MCF 10A (cell line): ENCODE measurements at regions not wholly inside any gene's neighbourhood (a gene's known extent, or its start where the extent isn't known, plus 50 kb on each side); places are given as distances from the start of the nearest gene placed in this dataset.
"Not testable (repeated sequence)": the region's sequence is repeated elsewhere in the genome, so short reads cannot be mapped to it uniquely, and the experiment has no call there.

Experiments used
- BruUV-seq: library from RNA; stranded (reverse); fragments of 400-500 nt; replicated peaks from 2 replicates; lab custom pipeline; 2021; lab: Mats Ljungman, UMichigan
- CTCF ChIA-PET: fragments of 300-600 bp; sonication (Branson Sonifier 250); formaldehyde crosslinking; extraction: SDS; loops from one replicate; lab custom pipeline; 2021; ENCODE audit warnings: antibody characterized with exemption, inconsistent platforms; lab: Yijun Ruan, JAX
- POLR2A ChIA-PET: fragments of 300-600, 350-650 bp; sonication (Branson Sonifier 250); formaldehyde crosslinking; extraction: SDS; loops from one replicate; lab custom pipeline; 2020; ENCODE audit warnings: antibody characterized with exemption, inconsistent platforms; lab: Yijun Ruan, JAX
- DNase-seq: peaks from one replicate; pipeline ENCODE4 v3.0.0-alpha.2; 2018; ENCODE audit not compliant: unreplicated experiment
- H3K27ac Mint-ChIP-seq: one replicate; pipeline ENCODE4 v1.8.0; 2022; ENCODE audit warnings: mild to moderate bottlenecking, low read depth, mixed read lengths; ENCODE audit not compliant: unreplicated experiment
- H3K27me3 Mint-ChIP-seq: one replicate; pipeline ENCODE4 v1.8.0; 2022; ENCODE audit warnings: mixed read lengths; ENCODE audit not compliant: insufficient read depth, unreplicated experiment
- H3K36me3 Mint-ChIP-seq: one replicate; pipeline ENCODE4 v1.8.0; 2022; ENCODE audit warnings: mild to moderate bottlenecking, moderate library complexity, mixed read lengths; ENCODE audit not compliant: insufficient read depth, unreplicated experiment
- H3K4me1 Mint-ChIP-seq: one replicate; pipeline ENCODE4 v1.8.0; 2022; ENCODE audit warnings: mixed read lengths; ENCODE audit not compliant: insufficient read depth, unreplicated experiment
- H3K4me3 Mint-ChIP-seq: one replicate; pipeline ENCODE4 v1.8.0; 2022; ENCODE audit warnings: mild to moderate bottlenecking, moderate library complexity, mixed read lengths; ENCODE audit not compliant: unreplicated experiment
- H3K9me3 Mint-ChIP-seq: one replicate; pipeline ENCODE4 v1.8.0; 2022; ENCODE audit warnings: mixed read lengths; ENCODE audit not compliant: unreplicated experiment
- CTCF ChIP-seq: fragments of 200-600 bp; IDR thresholded peaks from one replicate; pipeline ENCODE4 v1.8.0; 2022; ENCODE audit warnings: antibody characterized with exemption, mild to moderate bottlenecking; ENCODE audit not compliant: unreplicated experiment
- intact Hi-C: fragments of 100-400 bp; cut with micrococcal nuclease; formaldehyde crosslinking; loops from 2 replicates; pipeline ENCODE4 v1.14.1; 2022

- H3K4me3 Mint-ChIP-seq, BruUV-seq, H3K36me3 Mint-ChIP-seq, H3K27ac Mint-ChIP-seq, intact Hi-C loops, H3K27me3 Mint-ChIP-seq, DNase-seq, H3K4me1 Mint-ChIP-seq, H3K9me3 Mint-ChIP-seq: not testable (repeated sequence)
- ChIA-PET POLR2A (interaction anchor here (0.7 kb wide), 1 partner anchor 90 kb away, joined by 3 read pairs; no protein-coding TSS in a partner anchor), CTCF (interaction anchor here (0.6 kb wide), 1 partner anchor 20 kb away, joined by 3 read pairs; no protein-coding TSS in a partner anchor)
These were observed 345.3 kb downstream of the SRGAP2C start for GRCh38 chr1:121530026-121530425.

GRCh38 chr1:121531747-121532146, 347.0 kb downstream of the SRGAP2C start:
- CTCF ChIA-PET = not testable (repeated sequence)

GRCh38 chr1:121538148-121538547, 353.4 kb downstream of the SRGAP2C start:
- H3K27ac Mint-ChIP-seq, H3K36me3 Mint-ChIP-seq, H3K4me3 Mint-ChIP-seq, H3K9me3 Mint-ChIP-seq, intact Hi-C loops, DNase-seq, BruUV-seq, CTCF ChIA-PET, H3K27me3 Mint-ChIP-seq: not testable (repeated sequence)
- peaks cover 25% of the 10 kb centered on the region for H3K4me1 Mint-ChIP-seq
- POLR2A ChIA-PET = interaction anchor here (0.6 kb wide), 1 partner anchor 9 kb away, joined by 3 read pairs; no protein-coding TSS in a partner anchor

More at GRCh38 chr1:121531747-121532146, 347.0 kb downstream of the SRGAP2C start:
- intact Hi-C loops, H3K9me3 Mint-ChIP-seq, DNase-seq, H3K27me3 Mint-ChIP-seq, POLR2A ChIA-PET, H3K36me3 Mint-ChIP-seq, H3K4me1 Mint-ChIP-seq, H3K27ac Mint-ChIP-seq, H3K4me3 Mint-ChIP-seq, BruUV-seq: not testable (repeated sequence)

- BruUV-seq = no TSS peak
- no peaks in the 10 kb centered on the region for H3K36me3 Mint-ChIP-seq
- no peak for TF ChIP-seq CTCF
- ChIA-PET POLR2A (interaction anchor here (0.6 to 0.9 kb wide), 2 partner anchors 8 to 17 kb away, joined by 3 to 4 read pairs; no protein-coding TSS in a partner anchor), CTCF (no interaction called here)
- intact Hi-C loops = no loop called here
- H3K9me3 Mint-ChIP-seq = no peaks in the 10 kb centered on the region
- H3K27me3 Mint-ChIP-seq = no peaks in the 10 kb centered on the region
- H3K27ac Mint-ChIP-seq = peak overlapping the region; percentile 11
- DNase-seq = peak; percentile 63
- peaks cover 27% of the 10 kb centered on the region for H3K4me1 Mint-ChIP-seq
- no peak overlapping the region for H3K4me3 Mint-ChIP-seq
These were observed 354.3 kb downstream of the SRGAP2C start for GRCh38 chr1:121538943-121539575.

GRCh38 chr1:121543988-121544387, 359.2 kb downstream of the SRGAP2C start:
- H3K9me3 Mint-ChIP-seq, intact Hi-C loops, H3K4me3 Mint-ChIP-seq, BruUV-seq, DNase-seq, H3K36me3 Mint-ChIP-seq, CTCF ChIA-PET, POLR2A ChIA-PET, H3K27me3 Mint-ChIP-seq: not testable (repeated sequence)
- Mint-ChIP-seq H3K4me1 (peaks cover 27% of the 10 kb centered on the region), H3K27ac (peak overlapping the region; percentile 96)

- CTCF ChIA-PET = no interaction called here
- intact Hi-C loops = no loop called here
- no peaks in the 10 kb centered on the region for H3K27me3 Mint-ChIP-seq
- no peak for TF ChIP-seq CTCF
- H3K4me1 Mint-ChIP-seq = peaks cover 22% of the 10 kb centered on the region
- H3K9me3 Mint-ChIP-seq = no peaks in the 10 kb centered on the region
- no peaks in the 10 kb centered on the region for H3K36me3 Mint-ChIP-seq
- no peak for DNase-seq
- H3K27ac Mint-ChIP-seq = peak overlapping the region; percentile 96
- POLR2A ChIA-PET = interaction anchor here (0.6 kb wide), 1 partner anchor 47 kb away, joined by 3 read pairs; no protein-coding TSS in a partner anchor
- H3K4me3 Mint-ChIP-seq = no peak overlapping the region
- BruUV-seq = no TSS peak
These were observed 359.7 kb downstream of the SRGAP2C start for GRCh38 chr1:121544500-121544899.

- H3K27me3 Mint-ChIP-seq, BruUV-seq, H3K27ac Mint-ChIP-seq, H3K9me3 Mint-ChIP-seq, H3K36me3 Mint-ChIP-seq, POLR2A ChIA-PET, CTCF ChIA-PET, H3K4me3 Mint-ChIP-seq, intact Hi-C loops, DNase-seq: not testable (repeated sequence)
- H3K4me1 Mint-ChIP-seq = peaks cover 19% of the 10 kb centered on the region
These were observed 361.1 kb downstream of the SRGAP2C start for GRCh38 chr1:121545899-121546298.
